Activated T-helper 2 cell treated with anti-CD3 and anti-CD28 coated beads, Interferon-gamma antibody, Interleukin-2, Interleukin-4, amounts not matched to agents 10 μg/mL and 5 μg/mL and 100 μg/mL, durations not matched to agents 14 hours and 24 hours and 36 hours (primary cell): ENCODE measurements at regions not wholly inside any gene's neighbourhood (a gene's known extent, or its start where the extent isn't known, plus 50 kb on each side); places are given as distances from the start of the nearest gene placed in this dataset.
"Not testable (repeated sequence)": the region's sequence is repeated elsewhere in the genome, so short reads cannot be mapped to it uniquely, and the experiment has no call there.

Experiments used
- DNase-seq: peaks from one replicate; pipeline ENCODE4 v3.0.0; 2021; ENCODE audit warnings: low spot score
- H3K27ac Mint-ChIP-seq: one replicate; pipeline ENCODE4 v1.8.0; 2021; ENCODE audit warnings: mixed read lengths
- H3K27me3 Mint-ChIP-seq: one replicate; pipeline ENCODE4 v1.8.0; 2021; ENCODE audit warnings: low read depth, mixed read lengths
- H3K36me3 Mint-ChIP-seq: one replicate; pipeline ENCODE4 v1.8.0; 2021; ENCODE audit warnings: low read depth, mixed read lengths
- H3K4me1 Mint-ChIP-seq: one replicate; pipeline ENCODE4 v1.8.0; 2021; ENCODE audit warnings: low read depth, mixed read lengths
- H3K4me3 Mint-ChIP-seq: one replicate; pipeline ENCODE4 v1.8.0; 2021; ENCODE audit warnings: low read depth, mild to moderate bottlenecking, moderate library complexity, mixed read lengths
- H3K9me3 Mint-ChIP-seq: one replicate; pipeline ENCODE4 v1.8.0; 2021; ENCODE audit warnings: mixed read lengths
- intact Hi-C: fragments of 100-400 bp; cut with micrococcal nuclease; formaldehyde crosslinking; loops from one replicate; pipeline ENCODE4 v1.15.1; 2023

GRCh38 chr12:114562654-114563053, 121.3 kb downstream of the TBX3 start:
- H3K36me3 Mint-ChIP-seq, result no peaks in the 10 kb centered on the region
- no peak for DNase-seq
- no peaks in the 10 kb centered on the region for H3K4me1 Mint-ChIP-seq
- H3K27me3 Mint-ChIP-seq, result no peaks in the 10 kb centered on the region
- H3K4me3 Mint-ChIP-seq, result no peak overlapping the region
- intact Hi-C loops, result no loop called here
- H3K9me3 Mint-ChIP-seq, result no peaks in the 10 kb centered on the region
- H3K27ac Mint-ChIP-seq, result no peak overlapping the region

DNA sequence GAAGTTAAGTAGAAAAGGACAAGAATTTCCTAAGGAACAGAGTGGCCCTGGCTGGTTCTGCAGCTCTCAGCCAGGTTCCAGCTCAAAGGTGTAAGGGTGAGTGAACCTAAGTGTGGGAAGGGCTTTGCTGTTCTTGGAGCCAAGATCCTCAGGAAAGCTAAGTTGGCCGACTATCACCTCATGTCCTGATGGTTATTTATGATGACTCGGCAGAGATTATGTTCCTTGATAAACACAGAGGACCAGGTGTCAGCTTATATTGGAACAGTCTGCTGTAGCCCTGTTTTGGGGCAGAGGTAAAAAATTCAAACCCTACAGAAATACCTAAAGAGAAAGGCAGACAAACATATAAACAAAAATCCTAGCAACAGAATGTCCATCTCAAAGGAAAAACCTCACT, 128.5 kb downstream of the TBX3 start:
- Mint-ChIP-seq H3K9me3 (no peaks in the 10 kb centered on the region), H3K27ac (no peak overlapping the region), H3K4me3 (no peak overlapping the region), H3K27me3 (no peaks in the 10 kb centered on the region), H3K36me3 (no peaks in the 10 kb centered on the region), H3K4me1 (no peaks in the 10 kb centered on the region)
- DNase-seq, result no peak
- intact Hi-C loops, result no loop called here

- no peak overlapping the region for H3K4me3 Mint-ChIP-seq
- H3K27me3 Mint-ChIP-seq, result no peaks in the 10 kb centered on the region
- H3K4me1 Mint-ChIP-seq, result no peaks in the 10 kb centered on the region
- no peak for DNase-seq
- H3K9me3 Mint-ChIP-seq, result no peaks in the 10 kb centered on the region
- intact Hi-C loops, result no loop called here
- H3K27ac Mint-ChIP-seq, result no peak overlapping the region
- no peaks in the 10 kb centered on the region for H3K36me3 Mint-ChIP-seq
These were observed 136.3 kb downstream of the TBX3 start for GRCh38 chr12:114547636-114548035.

- Mint-ChIP-seq H3K27ac (no peak overlapping the region), H3K36me3 (no peaks in the 10 kb centered on the region), H3K4me3 (no peak overlapping the region), H3K4me1 (no peaks in the 10 kb centered on the region), H3K27me3 (no peaks in the 10 kb centered on the region), H3K9me3 (no peaks in the 10 kb centered on the region)
- intact Hi-C loops, result no loop called here
- no peak for DNase-seq
These were observed 124.5 kb upstream of the TBX5 start for GRCh38 chr12:114530417-114530816.

GRCh38 chr12:114529966-114530365, 124.0 kb upstream of the TBX5 start:
- intact Hi-C loops, result no loop called here
- Mint-ChIP-seq H3K9me3 (no peaks in the 10 kb centered on the region), H3K27me3 (no peaks in the 10 kb centered on the region), H3K27ac (no peak overlapping the region), H3K4me1 (no peaks in the 10 kb centered on the region), H3K4me3 (no peak overlapping the region), H3K36me3 (no peaks in the 10 kb centered on the region)
- DNase-seq, result no peak

DNA sequence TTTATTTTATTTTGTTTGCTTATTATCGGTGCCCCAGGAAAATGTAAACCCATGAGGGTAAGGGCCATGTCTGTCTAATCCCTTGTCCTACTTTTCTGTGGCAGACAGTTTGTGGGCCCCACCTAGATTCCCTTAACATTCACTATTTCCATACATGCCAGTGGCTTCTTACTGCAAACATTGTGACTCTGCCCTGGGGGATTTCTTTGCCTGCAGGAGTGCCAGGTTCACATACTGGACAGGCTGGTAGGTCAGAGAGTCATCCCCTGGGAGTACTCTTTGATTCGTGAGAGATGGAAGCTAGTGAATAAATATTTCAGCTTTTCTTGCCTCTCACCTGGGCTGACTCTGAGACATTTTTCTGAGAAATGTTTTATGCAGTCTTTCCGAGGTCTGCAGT, 122.8 kb upstream of the TBX5 start:
- intact Hi-C loops, result no loop called here
- Mint-ChIP-seq H3K27me3 (no peaks in the 10 kb centered on the region), H3K9me3 (no peaks in the 10 kb centered on the region), H3K4me1 (no peaks in the 10 kb centered on the region), H3K36me3 (no peaks in the 10 kb centered on the region), H3K4me3 (no peak overlapping the region), H3K27ac (no peak overlapping the region)
- no peak for DNase-seq

GRCh38 chr12:114521160-114521559, 115.2 kb upstream of the TBX5 start:
- intact Hi-C loops, H3K4me1 Mint-ChIP-seq, H3K4me3 Mint-ChIP-seq, H3K27ac Mint-ChIP-seq, H3K27me3 Mint-ChIP-seq, H3K9me3 Mint-ChIP-seq, DNase-seq, H3K36me3 Mint-ChIP-seq: not testable (repeated sequence)

DNA sequence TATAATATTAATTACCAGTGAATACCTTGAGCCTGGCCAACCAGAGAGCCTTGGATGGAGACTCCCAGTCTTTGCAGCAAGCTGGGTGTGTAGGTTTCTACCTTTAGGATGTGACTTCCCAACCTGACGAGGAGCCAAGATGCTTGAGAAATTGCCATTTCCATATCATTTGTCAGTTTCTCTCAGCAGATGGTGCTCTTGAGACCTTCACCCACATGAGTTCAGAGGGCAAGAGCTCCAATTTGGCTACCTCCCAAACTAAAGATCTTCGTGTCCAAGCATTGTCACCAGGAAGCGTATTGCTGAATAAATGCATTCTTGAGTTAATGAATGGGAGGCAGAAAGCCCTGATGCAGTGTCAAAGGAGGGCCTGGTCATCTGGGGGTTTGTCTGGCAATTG, 106.4 kb upstream of the TBX5 start:
- Mint-ChIP-seq H3K27ac (no peak overlapping the region), H3K27me3 (no peaks in the 10 kb centered on the region), H3K36me3 (no peaks in the 10 kb centered on the region), H3K4me3 (no peak overlapping the region), H3K4me1 (no peaks in the 10 kb centered on the region), H3K9me3 (no peaks in the 10 kb centered on the region)
- DNase-seq, result no peak
- intact Hi-C loops, result no loop called here

DNA sequence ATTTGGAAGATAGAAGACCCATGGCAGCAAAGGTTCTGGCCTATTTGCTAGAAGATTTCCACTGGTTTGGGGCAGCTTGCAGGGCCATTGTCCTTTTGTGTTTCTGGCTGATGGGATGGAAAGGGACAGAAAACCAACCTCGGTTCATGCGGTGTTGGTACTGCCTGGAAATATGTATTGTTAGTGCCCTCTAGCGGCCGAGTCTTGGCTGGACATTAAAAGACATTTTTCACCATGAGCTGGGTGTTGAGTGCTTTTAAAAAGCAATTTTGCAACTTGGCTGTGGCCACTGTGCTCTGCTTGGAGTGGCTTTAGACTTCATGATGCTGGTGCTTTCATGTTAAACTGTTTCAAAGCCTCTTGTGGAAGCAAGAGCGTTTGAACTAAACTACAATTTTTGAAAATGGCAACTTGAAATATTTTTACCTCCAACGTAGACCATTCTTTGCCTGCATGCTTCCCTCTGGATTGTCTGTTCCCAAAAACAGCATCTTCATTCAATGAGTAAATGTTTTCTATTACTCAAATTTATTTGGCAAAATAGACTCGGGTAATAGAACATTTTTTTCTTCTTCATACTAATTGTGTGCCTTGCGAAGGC, 102.7 kb upstream of the TBX5 start:
- DNase-seq, result peak; percentile 34
- H3K9me3 Mint-ChIP-seq, result no peaks in the 10 kb centered on the region
- H3K4me1 Mint-ChIP-seq, result no peaks in the 10 kb centered on the region
- intact Hi-C loops, result loop anchor here (1.0 kb wide), 2 partner anchors 528 to 542 kb away; partner anchors contain the start of gene RBM19
- no peaks in the 10 kb centered on the region for H3K36me3 Mint-ChIP-seq
- H3K4me3 Mint-ChIP-seq, result no peak overlapping the region
- H3K27ac Mint-ChIP-seq, result no peak overlapping the region
- H3K27me3 Mint-ChIP-seq, result peaks cover 2% of the 10 kb centered on the region

DNA sequence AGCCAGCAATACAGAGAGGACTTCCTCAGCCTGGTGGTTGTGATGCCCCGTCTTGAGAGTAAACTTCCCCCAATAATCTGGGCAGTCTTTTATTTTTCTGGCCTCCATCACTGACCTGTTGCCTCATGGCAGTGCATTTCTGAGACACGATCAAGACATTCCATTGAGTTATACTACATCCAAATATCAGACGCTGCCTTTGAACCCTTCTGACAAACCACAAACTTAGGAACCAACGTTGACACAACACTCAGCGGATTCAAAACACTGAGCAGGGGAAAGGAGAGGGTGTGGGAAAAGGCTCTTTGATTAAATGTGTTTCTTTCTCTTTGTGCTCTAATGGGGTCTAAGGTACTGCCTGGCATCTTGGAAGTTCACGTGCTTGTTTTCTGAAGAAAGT, 100.7 kb upstream of the TBX5 start:
- H3K27me3 Mint-ChIP-seq, result peaks cover 5% of the 10 kb centered on the region
- H3K36me3 Mint-ChIP-seq, result no peaks in the 10 kb centered on the region
- no peak overlapping the region for H3K27ac Mint-ChIP-seq
- no peaks in the 10 kb centered on the region for H3K9me3 Mint-ChIP-seq
- no peak for DNase-seq
- intact Hi-C loops, result no loop called here
- H3K4me1 Mint-ChIP-seq, result no peaks in the 10 kb centered on the region
- no peak overlapping the region for H3K4me3 Mint-ChIP-seq

- no peaks in the 10 kb centered on the region for H3K9me3 Mint-ChIP-seq
- no peak overlapping the region for H3K4me3 Mint-ChIP-seq
- H3K27ac Mint-ChIP-seq, result no peak overlapping the region
- DNase-seq, result no peak
- H3K36me3 Mint-ChIP-seq, result no peaks in the 10 kb centered on the region
- intact Hi-C loops, result no loop called here
- H3K4me1 Mint-ChIP-seq, result no peaks in the 10 kb centered on the region
- H3K27me3 Mint-ChIP-seq, result peaks cover 16% of the 10 kb centered on the region
These were observed 98.4 kb upstream of the TBX5 start for GRCh38 chr12:114504311-114504710.

- DNase-seq, result no peak
- Mint-ChIP-seq H3K9me3 (no peaks in the 10 kb centered on the region), H3K36me3 (no peaks in the 10 kb centered on the region), H3K4me3 (no peak overlapping the region), H3K4me1 (no peaks in the 10 kb centered on the region), H3K27ac (no peak overlapping the region), H3K27me3 (peaks cover 16% of the 10 kb centered on the region)
- intact Hi-C loops, result no loop called here
These were observed 95.5 kb upstream of the TBX5 start for GRCh38 chr12:114501474-114501807.

DNA sequence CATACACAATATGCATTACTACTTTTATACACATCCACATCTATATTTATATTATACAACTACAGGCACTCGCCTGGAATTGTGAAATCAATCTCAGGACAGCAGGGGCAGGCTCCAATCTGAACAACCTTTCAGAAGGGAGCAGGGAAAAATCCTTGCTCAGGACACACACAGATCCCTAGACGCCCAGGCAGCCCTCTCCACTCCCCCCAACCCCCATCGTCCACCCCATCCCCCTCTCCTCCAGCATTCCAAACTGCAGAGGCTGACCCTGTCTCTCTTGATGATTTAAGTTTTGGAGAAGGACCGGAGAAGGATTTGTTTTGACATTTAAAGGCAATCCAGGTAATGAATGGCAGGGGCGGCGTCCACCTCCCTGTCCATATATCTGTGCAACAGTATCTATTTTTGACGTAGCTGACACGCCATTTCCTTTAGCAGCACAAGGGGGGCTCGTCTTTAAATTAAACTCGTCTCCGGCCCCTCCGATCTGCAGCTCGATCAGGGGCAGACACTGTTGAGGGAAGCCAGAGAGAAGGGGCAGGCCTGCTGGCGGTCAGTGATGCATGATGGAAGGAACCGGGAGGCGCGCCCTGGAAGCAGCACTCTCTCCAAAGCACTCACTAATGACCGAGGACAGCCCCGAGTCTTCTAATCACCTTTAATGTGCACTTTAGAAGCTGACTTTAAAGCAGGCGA, 95.0 kb upstream of the TBX5 start:
- H3K4me1 Mint-ChIP-seq, result no peaks in the 10 kb centered on the region
- H3K27me3 Mint-ChIP-seq, result peaks cover 14% of the 10 kb centered on the region
- intact Hi-C loops, result no loop called here
- H3K36me3 Mint-ChIP-seq, result no peaks in the 10 kb centered on the region
- no peak for DNase-seq
- no peak overlapping the region for H3K27ac Mint-ChIP-seq
- H3K4me3 Mint-ChIP-seq, result no peak overlapping the region
- no peaks in the 10 kb centered on the region for H3K9me3 Mint-ChIP-seq

- H3K9me3 Mint-ChIP-seq, result no peaks in the 10 kb centered on the region
- intact Hi-C loops, result no loop called here
- H3K27me3 Mint-ChIP-seq, result peaks cover 13% of the 10 kb centered on the region
- no peaks in the 10 kb centered on the region for H3K4me1 Mint-ChIP-seq
- no peak overlapping the region for H3K4me3 Mint-ChIP-seq
- no peaks in the 10 kb centered on the region for H3K36me3 Mint-ChIP-seq
- DNase-seq, result no peak
- no peak overlapping the region for H3K27ac Mint-ChIP-seq
These were observed 94.2 kb upstream of the TBX5 start for GRCh38 chr12:114500131-114500530.
